OCI-M2 (cell line): ENCODE measurements at regions not wholly inside any gene's neighbourhood (a gene's known extent, or its start where the extent isn't known, plus 50 kb on each side); places are given as distances from the start of the nearest gene placed in this dataset.

Experiments
- DNase-seq: peaks from one replicate; lab custom pipeline; 2025; ENCODE audit not compliant: unreplicated experiment; lab: John Stamatoyannopoulos, UW

DNA sequence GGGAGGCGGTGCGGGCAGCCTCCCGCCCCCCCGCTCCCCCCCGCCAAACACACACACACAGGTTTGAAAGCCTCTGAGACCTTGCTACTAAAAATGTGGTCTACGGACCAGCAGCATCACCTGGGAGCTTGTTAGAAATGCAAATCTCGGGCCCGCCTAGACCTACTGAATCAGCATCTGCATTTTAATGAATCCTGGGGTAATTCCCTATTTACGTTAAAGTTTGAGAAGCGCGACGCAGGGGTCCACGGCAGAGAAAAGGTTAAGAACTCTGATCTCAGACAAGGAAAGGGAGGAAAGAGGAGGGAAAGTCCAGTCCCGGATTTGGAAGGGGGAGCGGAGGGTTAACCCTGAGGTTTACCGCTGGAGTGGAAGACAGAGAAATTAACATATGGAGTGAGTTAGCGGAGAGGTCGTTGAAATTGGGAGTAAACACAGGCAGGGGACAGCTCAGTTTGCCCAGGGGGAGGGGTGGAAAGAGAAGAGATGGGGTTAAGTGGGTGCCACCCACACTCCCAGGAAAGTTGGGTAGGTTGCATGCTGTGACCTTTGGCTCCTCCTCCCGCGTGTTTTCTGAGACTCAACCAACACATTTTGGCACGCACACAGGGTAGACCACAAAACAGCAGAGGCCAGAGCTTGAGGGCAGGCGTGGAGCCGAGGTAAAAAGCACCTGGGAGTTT is 483.6 kb downstream of the BCOR start:
- DNase-seq: no peak

DNA sequence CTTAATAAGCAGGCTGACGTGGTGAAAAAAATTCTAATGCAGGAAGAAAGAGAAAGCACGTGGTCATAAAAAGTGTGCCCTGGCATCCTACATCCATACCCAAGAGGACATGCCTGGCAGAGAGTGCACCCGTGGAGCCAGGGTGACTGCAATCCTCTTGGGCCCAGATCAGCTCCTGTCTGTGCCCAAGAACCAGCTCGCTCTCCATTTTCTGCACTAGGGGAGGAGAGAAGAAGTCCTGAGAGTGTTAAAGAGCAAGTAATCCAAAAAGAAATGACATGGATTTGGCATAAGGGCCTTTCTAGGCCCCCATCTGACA is 483.1 kb downstream of the BCOR start:
- DNase-seq: no peak

DNA sequence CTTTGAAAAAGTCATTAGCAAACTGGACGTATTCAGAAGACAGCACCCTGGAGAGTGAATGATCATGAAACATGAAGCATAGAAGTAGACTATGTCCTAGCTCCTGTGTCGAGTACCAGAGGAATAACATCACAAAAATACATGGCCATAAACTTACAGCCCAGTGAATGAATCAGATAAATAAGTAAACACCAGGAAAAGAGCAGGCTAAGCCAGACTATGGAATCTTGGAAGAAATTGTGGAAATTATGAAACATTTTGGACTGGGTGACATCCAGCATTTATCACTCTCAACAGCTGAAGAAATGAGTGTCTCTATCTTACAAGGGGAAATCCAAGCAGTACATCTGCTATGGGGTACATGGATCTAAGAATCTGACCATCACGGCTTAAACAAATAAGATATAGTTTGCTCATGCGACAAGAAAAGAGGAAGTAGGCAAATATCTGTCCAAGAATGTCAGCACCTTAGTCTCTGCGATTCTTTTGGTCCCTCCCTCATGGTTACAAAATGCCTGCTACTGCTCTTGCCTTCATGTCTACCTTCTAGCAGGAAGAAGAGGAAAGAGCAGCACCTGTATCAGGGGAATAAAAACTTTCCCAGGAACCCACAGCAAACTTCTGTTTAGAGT is 481.5 kb downstream of the BCOR start:
- no peak for DNase-seq

DNA sequence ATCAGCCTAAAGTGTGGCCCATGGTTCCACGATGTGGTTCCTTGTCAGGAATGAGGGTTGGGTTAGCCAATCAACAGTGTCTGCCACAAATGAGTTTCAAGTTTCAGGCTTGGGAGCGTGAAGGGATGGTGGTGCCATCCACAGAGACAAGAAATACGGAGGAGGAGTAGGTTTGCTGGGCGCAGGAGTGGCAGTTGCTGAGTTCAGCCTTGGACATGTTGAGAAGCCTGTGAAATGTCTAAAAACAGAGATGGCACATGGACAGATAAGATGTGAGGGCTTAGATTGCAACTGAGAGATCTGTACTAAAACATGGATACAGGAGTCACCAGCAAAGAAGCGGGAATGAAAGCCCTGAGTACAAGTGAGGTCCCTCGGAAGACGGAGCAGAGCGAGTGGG is 481.0 kb downstream of the BCOR start:
- no peak for DNase-seq

DNA sequence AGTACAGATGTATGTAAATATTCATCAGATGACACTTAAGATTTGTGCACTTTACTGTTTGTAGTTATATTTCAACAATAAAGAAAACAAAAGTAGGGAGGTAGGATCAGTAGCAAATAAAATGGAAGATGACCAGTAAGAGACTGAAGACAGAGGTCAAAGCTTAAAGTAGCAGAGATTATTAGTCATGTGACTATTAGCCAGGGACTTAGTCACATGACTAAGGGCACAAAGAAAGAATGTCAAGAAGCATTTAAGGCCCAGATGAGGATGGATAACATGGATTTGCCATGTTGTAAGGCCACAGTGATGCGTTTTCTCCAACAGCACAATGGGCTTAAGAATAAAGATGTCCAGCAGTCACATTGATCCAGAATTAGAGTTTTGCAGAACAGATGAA is 479.6 kb downstream of the BCOR start:
- no peak for DNase-seq

DNA sequence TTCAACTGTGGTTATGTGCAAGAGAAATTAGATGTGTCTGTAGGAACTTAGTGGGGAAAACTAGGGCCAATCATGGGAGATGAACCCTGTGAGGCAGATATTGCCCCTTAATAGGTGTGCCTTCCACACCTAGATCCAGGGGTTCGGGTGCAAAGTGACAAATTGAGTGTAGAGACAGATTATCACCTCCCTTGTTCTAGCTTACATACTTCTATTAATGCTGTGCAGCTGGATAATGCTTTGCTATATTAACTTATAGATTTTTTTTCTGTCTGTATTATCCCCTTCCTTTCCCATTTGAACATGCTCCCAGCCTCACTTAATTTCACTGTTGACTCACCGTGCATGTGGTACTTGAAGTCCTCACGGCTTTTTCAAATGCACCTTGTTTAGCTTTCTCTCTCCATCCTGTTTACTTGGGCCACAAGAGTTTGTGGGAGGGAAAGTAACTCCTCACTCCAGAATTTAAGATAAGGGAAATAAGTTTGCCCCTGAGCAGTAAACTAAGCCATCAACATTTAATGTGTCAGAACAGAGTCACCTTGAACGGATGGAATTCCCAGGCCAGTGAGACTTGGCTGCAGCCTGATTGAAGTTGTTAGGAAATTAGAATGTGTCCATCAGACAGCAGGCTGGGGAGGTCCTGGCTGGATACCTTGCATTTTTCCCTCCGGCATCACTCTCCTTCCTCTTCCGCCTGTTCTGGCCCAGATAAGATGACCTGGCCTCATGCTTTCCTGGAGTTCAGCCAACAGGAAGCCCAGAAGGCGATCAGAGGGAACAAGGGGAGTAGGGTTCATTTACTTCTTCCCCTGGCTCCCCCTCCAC is 478.4 kb downstream of the BCOR start:
- no peak for DNase-seq

DNA sequence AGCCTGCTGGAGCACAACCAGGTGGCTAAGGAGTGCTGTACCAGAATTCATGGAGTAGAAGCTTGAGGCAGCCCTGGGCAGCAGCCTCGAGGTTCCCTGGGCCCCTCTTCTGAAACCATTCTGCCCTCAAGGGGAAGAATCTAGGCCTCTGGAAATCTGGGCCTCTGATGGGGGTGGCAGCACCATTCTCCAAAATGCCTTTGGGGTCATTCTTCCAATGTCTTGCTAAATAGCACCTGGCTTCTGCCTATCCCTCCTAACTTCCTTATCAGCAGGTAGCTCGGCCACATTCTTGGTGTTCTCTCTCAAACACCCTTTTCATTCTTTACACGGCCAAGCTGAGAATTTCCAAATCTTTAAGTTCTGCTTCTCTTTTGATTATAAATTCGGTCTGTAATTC is 473.6 kb downstream of the BCOR start:
- no peak for DNase-seq

DNA sequence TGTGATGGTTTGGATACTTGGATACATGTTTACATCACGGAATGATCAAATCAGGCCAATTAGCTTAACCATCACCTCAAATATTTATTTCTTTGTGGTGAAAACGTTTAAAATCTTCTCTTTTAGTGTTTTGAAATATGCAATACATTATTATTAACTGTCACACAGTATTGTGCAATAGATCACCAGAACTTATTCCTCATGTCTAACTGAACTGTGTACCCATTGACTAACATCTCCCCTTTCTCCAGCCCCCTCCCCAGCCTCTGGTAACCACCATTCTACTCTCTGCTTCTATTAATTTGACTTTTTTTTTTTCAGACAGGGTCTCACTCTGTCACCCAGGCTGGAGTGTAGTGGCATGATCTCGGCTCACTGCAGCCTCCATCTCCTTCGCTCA is 471.9 kb downstream of the BCOR start:
- no peak for DNase-seq

DNA sequence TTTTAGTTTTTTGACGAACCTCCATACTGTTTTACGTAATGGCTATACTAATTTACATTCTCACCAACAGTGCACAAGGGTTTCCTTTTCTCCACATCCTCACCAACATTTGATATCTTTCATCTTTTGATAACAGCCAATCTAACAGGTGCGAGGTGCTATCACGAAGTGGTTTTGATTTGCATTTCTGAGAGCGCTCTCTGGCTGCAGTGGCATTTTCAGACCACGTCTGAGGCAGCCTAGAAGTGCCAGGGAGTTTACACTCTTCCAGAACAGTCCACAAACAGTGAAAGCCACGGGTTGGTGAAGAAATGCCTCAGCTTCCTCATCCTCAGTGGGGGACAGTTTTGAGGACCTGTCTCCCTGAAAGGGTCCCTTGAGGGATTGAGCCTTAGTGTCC is 471.0 kb downstream of the BCOR start:
- no peak for DNase-seq

DNA sequence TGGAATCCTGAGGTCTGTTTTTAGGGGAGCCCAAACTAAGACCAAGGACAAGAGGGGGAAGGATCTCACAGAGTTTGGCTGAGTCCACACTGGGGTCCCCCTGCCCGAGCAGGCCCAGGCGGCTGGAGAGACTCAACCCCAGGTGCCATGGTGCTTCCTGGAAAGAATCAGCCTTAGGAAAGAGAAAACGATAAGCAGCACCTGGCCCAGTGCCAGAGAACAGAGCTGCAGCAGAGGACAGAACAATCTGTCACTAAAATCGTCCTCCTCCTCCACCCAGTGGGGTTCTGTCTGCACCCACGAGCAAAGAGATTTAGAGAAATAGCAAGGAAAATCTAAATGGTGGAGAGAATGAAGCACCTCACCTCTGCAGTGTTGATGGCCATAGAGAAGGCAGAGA is 470.5 kb downstream of the BCOR start:
- DNase-seq: no peak

DNA sequence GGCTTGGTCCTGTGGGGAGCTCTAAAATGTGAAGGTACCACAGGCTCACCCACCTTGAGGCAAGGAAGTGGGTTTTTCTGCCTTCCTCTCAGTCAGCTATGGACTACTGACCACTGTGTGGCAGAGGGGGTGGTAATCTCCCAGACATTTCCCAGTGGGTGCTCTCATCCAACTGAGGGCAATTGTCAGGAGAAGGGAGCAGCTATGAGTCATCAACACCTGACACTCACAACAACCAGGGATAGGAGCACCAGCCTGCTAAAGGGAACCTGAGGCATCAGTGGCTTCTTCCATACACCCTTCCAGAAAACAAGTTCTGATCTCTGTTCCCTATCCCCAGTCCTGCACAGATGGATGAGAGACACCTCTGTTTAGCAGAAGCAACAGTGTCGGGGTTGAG is 468.8 kb downstream of the BCOR start:
- no peak for DNase-seq

DNA sequence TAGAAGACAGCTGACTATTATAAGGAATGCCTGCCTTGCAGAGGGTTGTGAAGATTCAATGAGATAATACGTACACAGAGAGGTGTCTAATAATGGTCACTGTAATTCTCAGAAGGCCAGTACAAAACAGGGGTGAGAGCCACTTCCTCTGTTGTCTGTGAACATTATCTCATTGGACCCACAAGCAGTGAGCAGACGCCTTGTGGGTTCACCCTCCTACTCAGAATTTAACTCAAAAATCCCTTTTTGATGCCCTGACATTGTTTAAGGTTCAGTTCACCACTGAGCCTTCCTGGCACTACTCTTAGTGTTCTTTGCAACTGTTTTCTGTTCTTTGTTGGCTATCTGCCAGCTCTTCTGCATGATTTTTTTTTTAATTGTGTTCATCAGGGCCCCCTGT is 467.4 kb downstream of the BCOR start:
- DNase-seq: no peak

DNA sequence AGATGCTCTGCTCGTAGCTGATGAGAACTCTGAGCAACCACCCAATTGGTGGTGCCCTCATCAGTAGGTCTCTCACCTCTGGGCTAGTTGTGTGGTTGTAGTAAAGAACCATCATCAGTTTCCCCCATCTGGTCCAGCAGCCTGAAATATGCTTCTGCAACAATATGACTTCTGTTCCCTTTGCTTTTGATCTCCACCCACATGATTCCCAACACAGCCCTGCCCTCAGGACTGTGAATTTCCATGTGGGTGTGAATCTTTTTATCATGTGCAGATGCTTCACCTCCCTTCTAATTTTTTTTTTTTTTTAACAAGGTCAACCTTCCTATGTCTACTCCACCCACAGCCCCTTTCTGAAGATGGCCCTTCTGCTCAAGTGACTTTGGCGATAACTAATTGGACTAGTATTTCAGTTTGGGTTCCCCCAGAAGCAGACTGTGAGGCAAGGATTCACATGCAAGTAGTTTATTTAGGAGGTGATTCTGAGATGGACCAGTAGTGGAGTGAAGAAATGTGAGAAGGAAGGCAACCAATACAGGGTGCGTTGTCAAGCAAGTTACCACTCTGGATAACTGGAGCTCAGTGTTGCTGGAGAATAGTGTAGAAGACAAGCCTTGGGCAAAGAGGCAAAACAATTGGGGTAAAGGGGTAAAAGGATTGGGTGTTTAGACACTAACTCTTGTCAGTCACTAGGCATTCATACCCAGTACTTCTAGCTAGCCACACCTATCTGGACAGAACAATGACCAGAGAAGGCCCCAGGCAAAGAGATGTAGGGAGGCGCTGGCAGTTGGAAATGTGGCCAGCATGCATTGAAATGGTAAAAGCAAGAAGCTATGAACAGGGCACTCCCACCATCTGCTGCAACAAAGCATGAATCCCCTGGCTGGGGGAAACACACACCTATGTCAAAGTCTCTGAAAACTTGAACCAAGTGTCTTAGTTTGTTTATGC is 466.2 kb downstream of the BCOR start:
- no peak for DNase-seq

DNA sequence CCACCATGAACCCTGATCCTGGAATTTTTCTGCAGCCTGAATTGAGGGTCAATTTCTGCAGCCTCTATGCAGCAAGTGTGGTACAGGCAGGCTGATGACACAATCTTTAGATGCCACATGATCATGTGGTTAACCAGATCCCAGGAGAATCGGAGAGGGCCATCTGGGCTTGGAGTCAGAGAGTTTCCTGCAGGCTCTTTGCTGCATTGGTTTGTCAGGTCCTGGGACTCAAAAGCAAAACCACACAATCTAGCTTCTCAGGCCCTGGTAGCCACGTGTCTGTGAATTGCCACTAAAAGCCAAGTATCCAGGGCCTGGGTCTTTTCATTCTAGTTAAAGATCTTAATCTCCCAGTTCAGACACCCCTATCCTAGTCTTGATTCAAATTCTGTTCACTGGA is 464.5 kb downstream of the BCOR start:
- no peak for DNase-seq

DNA sequence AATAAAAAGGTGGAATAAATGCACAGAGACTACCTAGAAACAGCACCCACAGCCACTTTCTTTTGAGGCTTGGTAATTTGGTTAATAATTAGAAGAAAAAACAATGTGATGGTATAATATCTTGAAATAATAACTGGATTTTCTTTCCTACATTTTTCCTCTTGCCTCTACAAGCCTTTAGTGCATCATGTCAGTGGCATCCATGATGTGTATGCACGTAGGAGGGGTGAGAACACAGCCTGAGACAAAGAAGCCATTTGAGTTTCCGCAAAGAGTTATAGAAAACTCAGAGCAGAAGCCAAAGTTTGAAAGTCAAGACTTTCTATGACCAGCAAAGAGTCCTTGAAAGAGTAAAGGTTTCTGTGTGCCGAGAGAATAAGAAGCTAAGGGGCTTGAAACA is 461.3 kb downstream of the BCOR start:
- no peak for DNase-seq

DNA sequence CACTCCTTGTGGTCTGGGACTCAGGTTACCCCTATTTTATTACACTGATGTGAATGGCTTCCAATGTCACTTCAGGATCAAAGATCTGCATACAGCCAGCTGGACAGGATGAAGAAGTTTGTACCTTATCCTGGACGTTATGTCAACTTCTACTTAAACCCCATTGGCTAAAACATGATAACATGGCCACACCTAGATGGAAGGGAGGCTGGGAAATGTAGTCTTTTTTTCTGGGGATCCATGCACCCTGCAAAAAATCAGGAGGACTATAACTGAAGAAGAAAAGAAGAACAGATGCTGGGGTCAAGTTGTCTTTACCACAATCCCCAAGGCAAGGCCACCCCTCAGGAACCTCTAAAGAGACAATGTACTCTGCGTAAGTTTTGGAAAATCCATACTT is 459.2 kb downstream of the BCOR start:
- DNase-seq: no peak

DNA sequence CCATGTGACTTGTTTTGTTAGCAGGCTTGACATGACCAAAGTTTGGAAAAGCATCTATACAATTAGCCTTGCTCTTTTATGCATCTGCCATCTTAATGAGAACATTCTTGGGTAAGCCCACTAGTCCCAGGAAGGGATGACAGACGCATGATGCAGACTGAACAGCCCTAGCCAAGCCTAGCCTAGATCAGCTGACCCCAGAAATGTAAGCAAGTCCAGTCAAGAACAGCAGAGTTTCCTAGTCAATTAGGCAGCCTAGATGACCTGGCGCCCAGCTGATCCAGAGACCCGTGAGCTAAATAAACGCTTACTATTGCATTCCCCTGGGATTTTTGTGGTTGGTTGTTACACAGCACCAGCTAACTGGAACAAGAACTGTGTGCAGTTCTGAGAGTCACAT is 457.9 kb downstream of the BCOR start:
- no peak for DNase-seq

DNA sequence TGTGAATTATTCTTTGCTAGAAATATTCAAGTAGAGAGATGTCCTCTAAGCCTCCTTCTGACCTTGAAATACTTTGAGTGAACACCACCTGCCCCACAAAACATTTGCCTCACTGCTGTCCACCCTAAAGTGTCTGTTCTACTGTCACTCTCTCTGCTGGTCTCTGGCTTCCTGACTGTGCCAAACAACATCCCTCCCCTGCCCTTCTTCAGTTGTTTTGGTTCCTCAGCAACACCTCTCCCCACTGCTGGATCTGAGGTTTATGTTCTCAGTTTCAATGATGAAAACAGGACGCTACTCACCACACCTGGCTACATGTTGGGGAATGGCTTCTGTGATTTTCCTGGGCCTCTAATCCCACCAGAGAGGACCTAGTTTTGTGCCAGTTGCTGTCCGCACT is 456.9 kb downstream of the BCOR start:
- no peak for DNase-seq

DNA sequence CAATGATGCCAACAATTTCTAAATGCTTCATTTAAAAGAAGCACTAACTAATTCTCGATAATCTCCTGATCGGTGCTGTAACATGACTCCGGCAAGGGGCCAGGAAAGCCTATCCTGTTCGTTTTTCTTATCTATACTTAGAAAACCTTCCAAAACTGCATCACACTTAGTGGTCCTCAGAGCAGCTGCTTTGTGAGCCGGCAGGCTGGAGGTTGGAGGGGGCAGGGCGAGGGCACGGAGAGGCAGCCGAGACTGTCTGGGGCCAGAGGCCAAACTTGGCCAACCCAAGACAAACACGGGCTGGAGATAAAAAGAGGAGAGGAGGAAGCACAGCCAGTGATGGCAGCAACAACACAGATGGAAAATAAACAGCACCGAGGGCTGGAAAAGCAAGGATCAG is 455.7 kb downstream of the BCOR start:
- no peak for DNase-seq

DNA sequence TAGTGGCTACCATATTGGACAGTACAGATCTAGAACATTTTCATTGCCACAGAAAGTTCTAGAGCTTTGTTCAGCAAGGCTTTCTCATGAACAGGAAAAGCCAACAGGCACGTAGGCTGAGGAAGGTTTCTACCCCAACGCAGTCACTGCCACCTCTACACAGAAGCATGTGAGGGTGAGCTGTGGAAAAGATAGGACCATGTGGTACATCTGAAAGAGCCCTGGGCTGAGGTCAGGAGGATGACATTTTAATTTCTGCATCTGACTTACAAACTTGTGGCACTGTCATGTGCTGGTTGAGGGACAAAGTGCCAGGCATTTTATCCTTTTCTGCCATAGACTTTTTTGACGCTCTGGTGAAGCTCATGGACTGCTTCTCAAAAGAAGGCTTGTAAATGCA is 454.2 kb downstream of the BCOR start:
- DNase-seq: no peak

DNA sequence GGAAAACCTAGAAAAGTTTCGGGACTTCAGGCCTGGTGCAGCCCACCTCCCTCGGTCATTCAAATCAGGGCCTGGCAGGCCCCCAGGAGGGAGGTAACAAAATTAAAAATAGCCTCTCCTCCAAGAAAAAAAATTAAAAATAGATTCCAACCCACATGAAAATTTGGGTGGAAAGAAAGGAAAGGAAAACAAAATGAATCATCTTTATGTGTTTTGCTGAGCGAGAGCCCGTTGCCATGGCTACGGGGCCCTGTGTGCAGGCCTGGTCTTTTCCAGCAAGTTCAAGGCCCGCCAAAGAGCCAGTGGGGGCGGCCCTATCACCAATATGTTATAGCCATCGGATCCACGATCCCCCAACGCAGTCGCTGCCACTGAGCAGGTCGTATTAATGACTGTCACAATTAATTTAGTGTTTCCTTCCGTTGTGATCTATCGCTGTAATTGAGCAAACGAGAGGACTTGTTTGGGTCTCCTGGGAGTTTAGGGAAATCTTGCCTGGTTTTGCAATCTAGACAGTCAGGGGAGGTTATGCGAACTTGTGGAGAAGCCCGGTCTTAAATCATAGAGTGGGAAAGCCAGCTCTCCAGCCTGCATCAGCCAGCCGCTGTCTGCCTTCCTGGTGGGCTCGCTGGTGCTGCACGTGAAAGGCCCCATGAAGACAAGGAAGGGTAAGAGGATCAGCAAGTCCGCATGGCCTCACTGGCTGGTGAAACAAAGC is 452.4 kb downstream of the BCOR start:
- no peak for DNase-seq
